Glutamatergic neuron (in vitro differentiated cells): ENCODE measurements at regions not wholly inside any gene's neighbourhood (a gene's known extent, or its start where the extent isn't known, plus 50 kb on each side); places are given as distances from the start of the nearest gene placed in this dataset.

ENCODE experiments used
- DNase-seq: peaks from one replicate; pipeline ENCODE4 v3.0.0; 2022
- H3K27ac Mint-ChIP-seq: one replicate; pipeline ENCODE4 v1.8.0; 2020; ENCODE audit warnings: mild to moderate bottlenecking, mixed read lengths, inconsistent platforms; ENCODE audit not compliant: unreplicated experiment
- H3K27me3 Mint-ChIP-seq: one replicate; pipeline ENCODE4 v1.8.0; 2020; ENCODE audit warnings: mild to moderate bottlenecking, moderate library complexity, mixed read lengths, inconsistent platforms; ENCODE audit not compliant: unreplicated experiment
- H3K36me3 Mint-ChIP-seq: one replicate; pipeline ENCODE4 v1.8.0; 2020; ENCODE audit warnings: mild to moderate bottlenecking, mixed read lengths, inconsistent platforms; ENCODE audit not compliant: unreplicated experiment
- H3K4me1 Mint-ChIP-seq: one replicate; pipeline ENCODE4 v1.8.0; 2020; ENCODE audit warnings: mild to moderate bottlenecking, low read depth, mixed read lengths, inconsistent platforms; ENCODE audit not compliant: unreplicated experiment
- H3K4me3 Mint-ChIP-seq: one replicate; pipeline ENCODE4 v1.8.0; 2020; ENCODE audit warnings: mild to moderate bottlenecking, mixed read lengths, inconsistent platforms; ENCODE audit not compliant: unreplicated experiment
- H3K9me3 Mint-ChIP-seq: one replicate; pipeline ENCODE4 v1.8.0; 2020; ENCODE audit warnings: mild to moderate bottlenecking, moderate library complexity, mixed read lengths, inconsistent platforms; ENCODE audit not compliant: unreplicated experiment
- CTCF ChIP-seq: fragments of 200-600 bp; sonication (generic); IDR thresholded peaks from one replicate; pipeline ENCODE4 v1.5.0; 2021; ENCODE audit not compliant: partially characterized antibody, unreplicated experiment

GRCh38 chrX:40960041-40960440, 125.2 kb upstream of the USP9X start:
- H3K36me3 Mint-ChIP-seq, result no peaks in the 10 kb centered on the region
- DNase-seq, result no peak
- no peaks in the 10 kb centered on the region for H3K9me3 Mint-ChIP-seq
- H3K27ac Mint-ChIP-seq, result no peak overlapping the region
- H3K4me1 Mint-ChIP-seq, result no peaks in the 10 kb centered on the region
- TF ChIP-seq CTCF, result no peak
- no peaks in the 10 kb centered on the region for H3K27me3 Mint-ChIP-seq
- no peak overlapping the region for H3K4me3 Mint-ChIP-seq

- Mint-ChIP-seq H3K27ac (no peak overlapping the region), H3K4me1 (no peaks in the 10 kb centered on the region), H3K4me3 (no peak overlapping the region), H3K27me3 (no peaks in the 10 kb centered on the region), H3K9me3 (peaks cover 2% of the 10 kb centered on the region), H3K36me3 (no peaks in the 10 kb centered on the region)
- no peak for TF ChIP-seq CTCF
- no peak for DNase-seq
Measured at GRCh38 chrX:40962793-40963407, 122.3 kb upstream of the USP9X start.

GRCh38 chrX:40964008-40964407, 121.2 kb upstream of the USP9X start:
- H3K9me3 Mint-ChIP-seq, result peaks cover 2% of the 10 kb centered on the region
- H3K27ac Mint-ChIP-seq, result no peak overlapping the region
- no peaks in the 10 kb centered on the region for H3K4me1 Mint-ChIP-seq

GRCh38 chrX:40964633-40965586, 120.3 kb upstream of the USP9X start:
- Mint-ChIP-seq H3K9me3 (peaks cover 2% of the 10 kb centered on the region), H3K4me3 (no peak overlapping the region), H3K27me3 (no peaks in the 10 kb centered on the region), H3K27ac (no peak overlapping the region), H3K36me3 (no peaks in the 10 kb centered on the region), H3K4me1 (no peaks in the 10 kb centered on the region)
- DNase-seq, result no peak
- no peak for TF ChIP-seq CTCF

More at GRCh38 chrX:40964008-40964407, 121.2 kb upstream of the USP9X start:
- H3K36me3 Mint-ChIP-seq, result no peaks in the 10 kb centered on the region
- no peak for TF ChIP-seq CTCF
- H3K4me3 Mint-ChIP-seq, result no peak overlapping the region
- no peak for DNase-seq
- no peaks in the 10 kb centered on the region for H3K27me3 Mint-ChIP-seq

- peaks cover 4% of the 10 kb centered on the region for H3K36me3 Mint-ChIP-seq
- no peak for TF ChIP-seq CTCF
- no peak overlapping the region for H3K27ac Mint-ChIP-seq
- no peaks in the 10 kb centered on the region for H3K4me1 Mint-ChIP-seq
- peaks cover 1% of the 10 kb centered on the region for H3K27me3 Mint-ChIP-seq
- peaks cover 2% of the 10 kb centered on the region for H3K9me3 Mint-ChIP-seq
- H3K4me3 Mint-ChIP-seq, result no peak overlapping the region
- no peak for DNase-seq
Measured at GRCh38 chrX:40966213-40966820, 118.9 kb upstream of the USP9X start.
